Stomach (tissue), 4 donors: ENCODE measurements at regions not wholly inside any gene's neighbourhood (a gene's known extent, or its start where the extent isn't known, plus 50 kb on each side); places are given as distances from the start of the nearest gene placed in this dataset.

Experiments
- CTCF ChIP-seq, 7 experiments: fragments of 450-650 bp in 4 of 7; fragments of 200-600 bp in 3 of 7; sonication (generic) in 3 of 7; IDR thresholded peaks; one replicate each; pipeline ENCODE4 v1.5.1; 2016 to 2019; ENCODE audit warnings: antibody characterized with exemption in 7 of 7, control low read depth in 2 of 7, mild to moderate bottlenecking in 1 of 7
- POLR2A ChIP-seq, 4 donors: fragments of 450-650 bp; IDR thresholded peaks; one replicate each; pipeline ENCODE4 v1.6.1; 2016; ENCODE audit warnings: antibody characterized with exemption in 4 of 4, control low read depth in 2 of 4, mild to moderate bottlenecking in 1 of 4, moderate library complexity in 1 of 4

GRCh38 chr12:78418919-78419318, 445.7 kb upstream of the SYT1 start:
- TF ChIP-seq CTCF (IDR thresholded peaks at IDR 0.05): no peak
- TF ChIP-seq POLR2A (IDR thresholded peaks at IDR 0.05): no peak
